Tibial nerve (tissue), 4 donors: ENCODE measurements at regions not wholly inside any gene's neighbourhood (a gene's known extent, or its start where the extent isn't known, plus 50 kb on each side); places are given as distances from the start of the nearest gene placed in this dataset.

ENCODE experiments used
- CTCF ChIP-seq, 5 experiments: fragments of 200-600 bp in 3 of 5; fragments of 450-650 bp in 2 of 5; sonication (generic) in 3 of 5; IDR thresholded peaks; one replicate each; pipeline ENCODE4 v1.5.1; 2016 to 2019; ENCODE audit warnings: antibody characterized with exemption in 5 of 5, mild to moderate bottlenecking in 3 of 5, moderate library complexity in 2 of 5
- EP300 ChIP-seq, 2 donors: sonication (generic); formaldehyde crosslinking; IDR thresholded peaks; one replicate each; pipeline ENCODE4 v1.6.1; 2017; ENCODE audit warnings: antibody characterized with exemption in 2 of 2, mild to moderate bottlenecking in 1 of 2

GRCh38 chrX:5807181-5807580 lies 421.5 kb downstream of the NLGN4X start:
- TF ChIP-seq CTCF (IDR thresholded peaks at IDR 0.05) (no peak), EP300 (IDR thresholded peaks at IDR 0.05) (no peak)
